Prostate gland (tissue), 2 donors: ENCODE measurements at regions not wholly inside any gene's neighbourhood (a gene's known extent, or its start where the extent isn't known, plus 50 kb on each side); places are given as distances from the start of the nearest gene placed in this dataset.

ENCODE experiments used
- POLR2A ChIP-seq: fragments of 450-650 bp; IDR thresholded peaks from one replicate; pipeline ENCODE4 v1.6.1; 2016; ENCODE audit warnings: antibody characterized with exemption, mild to moderate bottlenecking
- TF ChIP-seq, protein P1 (sequence below), 4 experiments: fragments of 200-600 bp in 2 of 4; fragments of 450-650 bp in 2 of 4; sonication (generic) in 2 of 4; IDR thresholded peaks; 1 replicate in 3 of 4; 2 replicates in 1 of 4; pipeline ENCODE4 v1.5.1; 2016 to 2019; ENCODE audit warnings: antibody characterized with exemption in 4 of 4, mild to moderate bottlenecking in 2 of 4, moderate library complexity in 2 of 4

DNA sequence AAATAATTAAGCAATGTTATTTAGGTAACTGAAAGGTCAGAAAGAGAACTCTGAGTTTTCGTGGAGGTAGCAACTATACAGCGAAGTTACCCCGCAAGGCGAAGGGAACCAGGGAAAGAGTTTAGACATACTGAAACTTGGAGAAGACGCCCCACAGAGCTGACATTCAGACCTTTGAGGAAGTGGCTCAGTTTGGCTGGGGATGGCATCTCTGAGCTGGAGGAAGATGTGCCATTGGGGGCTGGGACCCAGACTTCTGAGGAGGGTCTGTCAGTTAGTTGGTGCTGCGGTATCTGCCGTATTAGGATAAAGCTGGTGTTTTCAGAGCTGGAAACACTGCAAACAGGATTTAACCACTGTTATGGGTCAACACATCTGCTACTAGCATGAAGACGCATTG lies 156.6 kb downstream of the ANKRD50 start:
- TF ChIP-seq, protein P1, sequence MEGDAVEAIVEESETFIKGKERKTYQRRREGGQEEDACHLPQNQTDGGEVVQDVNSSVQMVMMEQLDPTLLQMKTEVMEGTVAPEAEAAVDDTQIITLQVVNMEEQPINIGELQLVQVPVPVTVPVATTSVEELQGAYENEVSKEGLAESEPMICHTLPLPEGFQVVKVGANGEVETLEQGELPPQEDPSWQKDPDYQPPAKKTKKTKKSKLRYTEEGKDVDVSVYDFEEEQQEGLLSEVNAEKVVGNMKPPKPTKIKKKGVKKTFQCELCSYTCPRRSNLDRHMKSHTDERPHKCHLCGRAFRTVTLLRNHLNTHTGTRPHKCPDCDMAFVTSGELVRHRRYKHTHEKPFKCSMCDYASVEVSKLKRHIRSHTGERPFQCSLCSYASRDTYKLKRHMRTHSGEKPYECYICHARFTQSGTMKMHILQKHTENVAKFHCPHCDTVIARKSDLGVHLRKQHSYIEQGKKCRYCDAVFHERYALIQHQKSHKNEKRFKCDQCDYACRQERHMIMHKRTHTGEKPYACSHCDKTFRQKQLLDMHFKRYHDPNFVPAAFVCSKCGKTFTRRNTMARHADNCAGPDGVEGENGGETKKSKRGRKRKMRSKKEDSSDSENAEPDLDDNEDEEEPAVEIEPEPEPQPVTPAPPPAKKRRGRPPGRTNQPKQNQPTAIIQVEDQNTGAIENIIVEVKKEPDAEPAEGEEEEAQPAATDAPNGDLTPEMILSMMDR (IDR thresholded peaks at IDR 0.05) = no peak
- no peak for TF ChIP-seq POLR2A
